CD14-positive monocyte (primary cell): ENCODE measurements at regions not wholly inside any gene's neighbourhood (a gene's known extent, or its start where the extent isn't known, plus 50 kb on each side); places are given as distances from the start of the nearest gene placed in this dataset.
"Not testable (repeated sequence)": the region's sequence is repeated elsewhere in the genome, so short reads cannot be mapped to it uniquely, and the experiment has no call there.

Experiments used
- DNase-seq, 3 donors: peaks; one replicate each; pipeline ENCODE4 v3.0.0-alpha.2; 2011 to 2022
- H2AFZ ChIP-seq: 2 replicates; pipeline ENCODE4 v1.6.0; 2012; ENCODE audit warnings: mild to moderate bottlenecking, low read depth, low read length, inconsistent platforms; ENCODE audit not compliant: insufficient read depth, poor library complexity, severe bottlenecking
- H3K27ac ChIP-seq, 2 donors: 1 replicate in 1 of 2; 2 replicates in 1 of 2; pipeline ENCODE4 v1.5.1; 2012 to 2013; ENCODE audit warnings: low read length in 2 of 2, control low read depth in 1 of 2, inconsistent platforms in 1 of 2, low read depth in 1 of 2, mild to moderate bottlenecking in 1 of 2
- H3K27me3 ChIP-seq, 2 donors: one replicate each; pipeline versions ENCODE4 v1.6.0 to v1.6.1; 2011 to 2013; ENCODE audit warnings: low read length in 2 of 2; ENCODE audit not compliant: control insufficient read depth in 2 of 2, insufficient read depth in 2 of 2
- H3K36me3 ChIP-seq, 2 donors: replicated peaks in 1 of 2; 1 replicate in 1 of 2; 2 replicates in 1 of 2; pipeline versions ENCODE4 v1.5.1 to v1.6.1; 2012 to 2013; ENCODE audit warnings: low read length in 2 of 2, control low read depth in 1 of 2, inconsistent platforms in 1 of 2, mild to moderate bottlenecking in 1 of 2; ENCODE audit not compliant: insufficient read depth in 2 of 2, control insufficient read depth in 1 of 2
- H3K4me1 ChIP-seq, 2 donors: 1 replicate in 1 of 2; 2 replicates in 1 of 2; pipeline versions ENCODE4 v1.5.1 to v1.6.1; 2012 to 2013; ENCODE audit warnings: low read length in 2 of 2, control low read depth in 1 of 2, inconsistent platforms in 1 of 2, mild to moderate bottlenecking in 1 of 2, moderate library complexity in 1 of 2; ENCODE audit not compliant: insufficient read depth in 2 of 2, control insufficient read depth in 1 of 2
- H3K4me2 ChIP-seq: replicated peaks from 2 replicates; pipeline ENCODE3; 2012; ENCODE audit warnings: low read length, moderate library complexity, mild to moderate bottlenecking; ENCODE audit not compliant: poor library complexity, severe bottlenecking; ENCODE audit errors: extremely low read depth
- H3K4me3 ChIP-seq, 3 experiments: fragments of 200-600 bp in 1 of 3; sonication (generic) in 1 of 3; replicated peaks in 1 of 3; 1 replicate in 2 of 3; 2 replicates in 1 of 3; pipeline ENCODE4 v1.5.1; 2011 to 2013; ENCODE audit warnings: low read length in 3 of 3, mild to moderate bottlenecking in 3 of 3, control low read depth in 2 of 3, low read depth in 2 of 3, inconsistent platforms in 1 of 3, moderate library complexity in 1 of 3
- H3K79me2 ChIP-seq: 2 replicates; pipeline ENCODE4 v1.6.0; 2012; ENCODE audit warnings: mild to moderate bottlenecking, control low read depth, inconsistent platforms, low read length, moderate library complexity; ENCODE audit not compliant: insufficient read depth
- H3K9ac ChIP-seq: 2 replicates; pipeline ENCODE4 v1.6.0; 2017; ENCODE audit warnings: low read length, mild to moderate bottlenecking; ENCODE audit not compliant: insufficient read depth, poor library complexity, severe bottlenecking
- H3K9me3 ChIP-seq, 2 donors: replicated peaks in 1 of 2; 1 replicate in 1 of 2; 2 replicates in 1 of 2; pipeline versions ENCODE4 v1.5.1 to v1.6.1; 2012 to 2013; ENCODE audit warnings: low read length in 2 of 2, control low read depth in 1 of 2; ENCODE audit not compliant: control insufficient read depth in 1 of 2, insufficient read depth in 1 of 2
- H4K20me1 ChIP-seq: 2 replicates; pipeline ENCODE4 v1.6.0; 2012; ENCODE audit warnings: mild to moderate bottlenecking, low read length, control low read depth, moderate library complexity; ENCODE audit not compliant: insufficient read depth
- H3K27ac Mint-ChIP-seq, 7 donors: one replicate each; pipeline ENCODE4 v1.8.0; 2020; ENCODE audit warnings: mild to moderate bottlenecking in 7 of 7, mixed read lengths in 7 of 7, moderate library complexity in 6 of 7, inconsistent platforms in 2 of 7
- H3K27me3 Mint-ChIP-seq, 3 donors: one replicate each; pipeline ENCODE4 v1.8.0; 2021 to 2022; ENCODE audit warnings: low read depth in 3 of 3, mild to moderate bottlenecking in 3 of 3, mixed read lengths in 3 of 3, moderate library complexity in 3 of 3, inconsistent platforms in 1 of 3
- H3K36me3 Mint-ChIP-seq, 2 donors: one replicate each; pipeline ENCODE4 v1.8.0; 2020; ENCODE audit warnings: mixed read lengths in 2 of 2, inconsistent platforms in 1 of 2, mild to moderate bottlenecking in 1 of 2
- H3K4me1 Mint-ChIP-seq: one replicate; pipeline ENCODE4 v1.8.0; 2020; ENCODE audit warnings: mild to moderate bottlenecking, mixed read lengths
- H3K4me3 Mint-ChIP-seq, 2 donors: one replicate each; pipeline ENCODE4 v1.8.0; 2020; ENCODE audit warnings: mild to moderate bottlenecking in 2 of 2, mixed read lengths in 2 of 2, moderate library complexity in 1 of 2
- H3K9me3 Mint-ChIP-seq, 7 donors: one replicate each; pipeline ENCODE4 v1.8.0; 2020 to 2022; ENCODE audit warnings: mixed read lengths in 7 of 7, mild to moderate bottlenecking in 6 of 7, moderate library complexity in 6 of 7, inconsistent platforms in 2 of 7
- CTCF ChIP-seq: fragments of 200-600 bp; IDR thresholded peaks from one replicate; pipeline ENCODE4 v1.8.0; 2022; ENCODE audit warnings: antibody characterized with exemption, mild to moderate bottlenecking
- WGBS: methylation state at CpG from one replicate; pipeline ENCODE4 v1.1.5; 2013; ENCODE audit warnings: missing lambda C conversion rate; ENCODE audit not compliant: insufficient coverage; 5-methylcytosine and 5-hydroxymethylcytosine counted together
- intact Hi-C, 2 donors: fragments of 100-400 bp; cut with micrococcal nuclease; formaldehyde crosslinking; loops; one replicate each; pipeline versions ENCODE4 v1.15.0 to v1.15.1; 2023

GRCh38 chr4:22631167-22631566, 61.6 kb upstream of the GBA3 start:
- H3K4me1 Mint-ChIP-seq, H3K9ac ChIP-seq, H3K4me3 Mint-ChIP-seq, H2AFZ ChIP-seq, DNase-seq, H4K20me1 ChIP-seq, H3K36me3 ChIP-seq, H3K36me3 Mint-ChIP-seq, H3K27ac Mint-ChIP-seq, H3K27me3 Mint-ChIP-seq, H3K27me3 ChIP-seq, H3K4me1 ChIP-seq, H3K4me3 ChIP-seq, H3K9me3 Mint-ChIP-seq, H3K27ac ChIP-seq, H3K79me2 ChIP-seq, H3K4me2 ChIP-seq, intact Hi-C loops: not testable (repeated sequence)
- peaks cover 4 to 16% of the 10 kb centered on the region in 2 donors for H3K9me3 ChIP-seq
- 91% methylated on average over 4 of the region's 5 CpGs for WGBS

GRCh38 chr4:22634541-22635181, 58.1 kb upstream of the GBA3 start:
- Histone ChIP-seq H3K36me3 (no peaks in the 10 kb centered on the region), H4K20me1 (no peaks in the 10 kb centered on the region), H2AFZ (no peak overlapping the region), H3K79me2 (no peaks in the 10 kb centered on the region), H3K27ac (no peak overlapping the region), H3K9ac (no peak overlapping the region), H3K27me3 (no peaks in the 10 kb centered on the region), H3K4me1 (no peaks in the 10 kb centered on the region), H3K4me3 (no peak overlapping the region), H3K4me2 (no peak overlapping the region), H3K9me3 (peaks cover 4 to 16% of the 10 kb centered on the region in 2 donors)
- DNase-seq: no peak
- H3K9me3 Mint-ChIP-seq: peaks cover 3 to 13% (median 7%) of the 10 kb centered on the region in 7 donors
- no peak for TF ChIP-seq CTCF
- no peaks in the 10 kb centered on the region for H3K36me3 Mint-ChIP-seq
- intact Hi-C loops: no loop called here
- no peak overlapping the region for H3K4me3 Mint-ChIP-seq
- WGBS: 75% methylated on average over 66 of the region's 69 CpGs
- no peaks in the 10 kb centered on the region for H3K4me1 Mint-ChIP-seq
- H3K27me3 Mint-ChIP-seq: peaks cover 0 to 8% (median 1%) of the 10 kb centered on the region in 3 donors
- H3K27ac Mint-ChIP-seq: no peak overlapping the region

GRCh38 chr4:22635182-22635549, 57.6 kb upstream of the GBA3 start:
- DNase-seq, H2AFZ ChIP-seq, H3K4me3 Mint-ChIP-seq, H3K27ac Mint-ChIP-seq, H3K4me1 ChIP-seq, H3K27me3 Mint-ChIP-seq, H3K36me3 ChIP-seq, H3K9ac ChIP-seq, H3K4me3 ChIP-seq, H3K4me1 Mint-ChIP-seq, H3K36me3 Mint-ChIP-seq, H4K20me1 ChIP-seq, H3K27ac ChIP-seq, H3K4me2 ChIP-seq, H3K27me3 ChIP-seq, H3K79me2 ChIP-seq, intact Hi-C loops: not testable (repeated sequence)
- WGBS: 90% methylated on average over 3 of the region's 4 CpGs
- peaks cover 3 to 17% (median 8%) of the 10 kb centered on the region in 7 donors for H3K9me3 Mint-ChIP-seq
- peaks cover 4 to 21% of the 10 kb centered on the region in 2 donors for H3K9me3 ChIP-seq
